ENCODE measurements at regions not wholly inside any gene's neighbourhood (a gene's known extent, or its start where the extent isn't known, plus 50 kb on each side); places are given as distances from the start of the nearest gene placed in this dataset.

GRCh38 chr1:201695607-201696006 is 133.3 kb upstream of the IPO9 start:
- TF ChIP-seq ISL1 (CRISPR knock-in tag; IDR thresholded peaks at IDR 0.05) (no peak), ZFP30 (CRISPR knock-in tag; IDR thresholded peaks at IDR 0.05) (no peak), SNAI2 (CRISPR knock-in tag; IDR thresholded peaks at IDR 0.05) (no peak), GLIS3 (CRISPR knock-in tag; IDR thresholded peaks at IDR 0.05) (no peak), BACH2 (CRISPR knock-in tag; IDR thresholded peaks at IDR 0.05; ENCODE audit: borderline replicate concordance) (no peak), RARB (CRISPR knock-in tag; IDR thresholded peaks at IDR 0.05) (no peak), ESRRG (CRISPR knock-in tag; IDR thresholded peaks at IDR 0.05) (no peak), TOX (CRISPR knock-in tag; IDR thresholded peaks at IDR 0.05; ENCODE audit: borderline replicate concordance) (no peak), PATZ1 (CRISPR knock-in tag; IDR thresholded peaks at IDR 0.05; ENCODE audit: borderline replicate concordance) (no peak), OSR1 (CRISPR knock-in tag; IDR thresholded peaks at IDR 0.05) (no peak), POU6F1 (CRISPR knock-in tag; IDR thresholded peaks at IDR 0.05; ENCODE audit: borderline replicate concordance, low read depth) (no peak), CSRNP3 (CRISPR knock-in tag; IDR thresholded peaks at IDR 0.05) (no peak), TCF4 (CRISPR knock-in tag; IDR thresholded peaks at IDR 0.05; ENCODE audit: borderline replicate concordance) (no peak), ZNF8 (CRISPR knock-in tag; IDR thresholded peaks at IDR 0.05) (no peak), CREB5 (CRISPR knock-in tag; IDR thresholded peaks at IDR 0.05; ENCODE audit: low read depth) (no peak), ZC3H10 (CRISPR knock-in tag; IDR thresholded peaks at IDR 0.05) (no peak), ARNTL (CRISPR knock-in tag; IDR thresholded peaks at IDR 0.05; ENCODE audit: borderline replicate concordance, low read depth) (no peak), PPARA (CRISPR knock-in tag; IDR thresholded peaks at IDR 0.05; ENCODE audit: borderline replicate concordance) (no peak)
- peak; percentile 3 for ATAC-seq

GRCh38 chr1:201696217-201696761 is 132.7 kb upstream of the IPO9 start:
- peak; percentile 88 for ATAC-seq
- TF ChIP-seq POU6F1 (CRISPR knock-in tag; IDR thresholded peaks at IDR 0.05; ENCODE audit: borderline replicate concordance, low read depth): peak; percentile 80; the same call in 1 of the 2 replicates
- TF ChIP-seq TCF4 (CRISPR knock-in tag; IDR thresholded peaks at IDR 0.05; ENCODE audit: borderline replicate concordance): peak; percentile 83; the same call in 1 of the 2 replicates
- no peak for TF ChIP-seq ZNF8 (CRISPR knock-in tag; IDR thresholded peaks at IDR 0.05)
- TF ChIP-seq CSDC2 (CRISPR knock-in tag; IDR thresholded peaks at IDR 0.05): no peak
- no peak for TF ChIP-seq ISL1 (CRISPR knock-in tag; IDR thresholded peaks at IDR 0.05)
- 0 out of 2 replicates have a peak, but pooled peaks have one; percentile 39 for TF ChIP-seq ZFP3 (CRISPR knock-in tag; IDR thresholded peaks at IDR 0.05)
- TF ChIP-seq RARB (CRISPR knock-in tag; IDR thresholded peaks at IDR 0.05): no peak
- no peak for TF ChIP-seq ZFP30 (CRISPR knock-in tag; IDR thresholded peaks at IDR 0.05)

GRCh38 chr1:201697174-201697573 is 131.8 kb upstream of the IPO9 start:
- no peak for ATAC-seq
- TF ChIP-seq CREB5 (CRISPR knock-in tag; IDR thresholded peaks at IDR 0.05; ENCODE audit: low read depth) (no peak), PPARA (CRISPR knock-in tag; IDR thresholded peaks at IDR 0.05; ENCODE audit: borderline replicate concordance) (no peak), BACH2 (CRISPR knock-in tag; IDR thresholded peaks at IDR 0.05; ENCODE audit: borderline replicate concordance) (no peak), GLIS3 (CRISPR knock-in tag; IDR thresholded peaks at IDR 0.05) (no peak), ISL1 (CRISPR knock-in tag; IDR thresholded peaks at IDR 0.05) (no peak), TSHZ2 (CRISPR knock-in tag; IDR thresholded peaks at IDR 0.05) (no peak), ZNF70 (CRISPR knock-in tag; IDR thresholded peaks at IDR 0.05) (no peak), ZFP3 (CRISPR knock-in tag; IDR thresholded peaks at IDR 0.05) (no peak), ZNF8 (CRISPR knock-in tag; IDR thresholded peaks at IDR 0.05) (no peak), ZFP30 (CRISPR knock-in tag; IDR thresholded peaks at IDR 0.05) (no peak), CSRNP3 (CRISPR knock-in tag; IDR thresholded peaks at IDR 0.05) (no peak), CSDC2 (CRISPR knock-in tag; IDR thresholded peaks at IDR 0.05) (no peak), TOX (CRISPR knock-in tag; IDR thresholded peaks at IDR 0.05; ENCODE audit: borderline replicate concordance) (no peak)
